OCI-LY3 (cell line): ENCODE measurements at regions not wholly inside any gene's neighbourhood (a gene's known extent, or its start where the extent isn't known, plus 50 kb on each side); places are given as distances from the start of the nearest gene placed in this dataset.

Experiments used
- EZH2phosphoT487 ChIP-seq: fragments of 200-600 bp; shearing (Covaris generic); IDR thresholded peaks from 2 replicates; pipeline ENCODE4 v1.6.1; 2018; ENCODE audit warnings: antibody characterized with exemption, mixed run types, low read depth
- TF ChIP-seq, protein P1 (sequence below): fragments of 200-600, 300-600 bp; sonication (generic); IDR thresholded peaks from 2 replicates; pipeline ENCODE4 v1.5.1; 2014; ENCODE audit warnings: antibody characterized with exemption, low read length, low read depth

GRCh38 chr2:234869969-234870368 lies 81.8 kb upstream of the SH3BP4 start:
- TF ChIP-seq, protein P1, sequence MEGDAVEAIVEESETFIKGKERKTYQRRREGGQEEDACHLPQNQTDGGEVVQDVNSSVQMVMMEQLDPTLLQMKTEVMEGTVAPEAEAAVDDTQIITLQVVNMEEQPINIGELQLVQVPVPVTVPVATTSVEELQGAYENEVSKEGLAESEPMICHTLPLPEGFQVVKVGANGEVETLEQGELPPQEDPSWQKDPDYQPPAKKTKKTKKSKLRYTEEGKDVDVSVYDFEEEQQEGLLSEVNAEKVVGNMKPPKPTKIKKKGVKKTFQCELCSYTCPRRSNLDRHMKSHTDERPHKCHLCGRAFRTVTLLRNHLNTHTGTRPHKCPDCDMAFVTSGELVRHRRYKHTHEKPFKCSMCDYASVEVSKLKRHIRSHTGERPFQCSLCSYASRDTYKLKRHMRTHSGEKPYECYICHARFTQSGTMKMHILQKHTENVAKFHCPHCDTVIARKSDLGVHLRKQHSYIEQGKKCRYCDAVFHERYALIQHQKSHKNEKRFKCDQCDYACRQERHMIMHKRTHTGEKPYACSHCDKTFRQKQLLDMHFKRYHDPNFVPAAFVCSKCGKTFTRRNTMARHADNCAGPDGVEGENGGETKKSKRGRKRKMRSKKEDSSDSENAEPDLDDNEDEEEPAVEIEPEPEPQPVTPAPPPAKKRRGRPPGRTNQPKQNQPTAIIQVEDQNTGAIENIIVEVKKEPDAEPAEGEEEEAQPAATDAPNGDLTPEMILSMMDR: no peak
- TF ChIP-seq EZH2phosphoT487: no peak
